Rectal smooth muscle tissue (tissue), 1 donor: ENCODE measurements at regions not wholly inside any gene's neighbourhood (a gene's known extent, or its start where the extent isn't known, plus 50 kb on each side); places are given as distances from the start of the nearest gene placed in this dataset.

Source experiments
- H3K27ac ChIP-seq: one replicate; pipeline ENCODE4 v1.7.0; 2013; ENCODE audit warnings: low read depth, low read length, inconsistent platforms
- H3K27me3 ChIP-seq: one replicate; pipeline ENCODE4 v1.7.0; 2013; ENCODE audit warnings: low read length; ENCODE audit not compliant: control insufficient read depth, insufficient read depth
- H3K36me3 ChIP-seq: one replicate; pipeline ENCODE4 v1.7.0; 2013; ENCODE audit warnings: low read length; ENCODE audit not compliant: control insufficient read depth, insufficient read depth
- H3K4me1 ChIP-seq: one replicate; pipeline ENCODE4 v1.7.0; 2013; ENCODE audit warnings: low read length; ENCODE audit not compliant: control insufficient read depth, insufficient read depth
- H3K4me3 ChIP-seq: one replicate; pipeline ENCODE4 v1.7.0; 2013; ENCODE audit warnings: low read length
- H3K9ac ChIP-seq: one replicate; pipeline ENCODE4 v1.7.0; 2013; ENCODE audit warnings: low read length

- H3K9ac ChIP-seq: no peak overlapping the region
Observed at GRCh38 chr6:33958526-33959328, 154.9 kb upstream of the MLN start.

GRCh38 chr6:33957892-33958525 lies 154.2 kb upstream of the MLN start:
- peaks cover 4% of the 10 kb centered on the region for H3K4me1 ChIP-seq
- no peak overlapping the region for H3K9ac ChIP-seq
- no peaks in the 10 kb centered on the region for H3K36me3 ChIP-seq
- no peak overlapping the region for H3K27ac ChIP-seq
- no peak overlapping the region for H3K4me3 ChIP-seq
- no peaks in the 10 kb centered on the region for H3K27me3 ChIP-seq

More at GRCh38 chr6:33958526-33959328, 154.9 kb upstream of the MLN start:
- no peaks in the 10 kb centered on the region for H3K27me3 ChIP-seq
- H3K4me1 ChIP-seq: peaks cover 4% of the 10 kb centered on the region
- H3K36me3 ChIP-seq: no peaks in the 10 kb centered on the region
- no peak overlapping the region for H3K4me3 ChIP-seq
- H3K27ac ChIP-seq: no peak overlapping the region

- no peak overlapping the region for H3K4me3 ChIP-seq
- H3K27me3 ChIP-seq: no peaks in the 10 kb centered on the region
- no peak overlapping the region for H3K9ac ChIP-seq
- H3K36me3 ChIP-seq: no peaks in the 10 kb centered on the region
- H3K27ac ChIP-seq: no peak overlapping the region
- peaks cover 1% of the 10 kb centered on the region for H3K4me1 ChIP-seq
Observed at GRCh38 chr6:33957131-33957891, 153.5 kb upstream of the MLN start.

GRCh38 chr6:33956206-33956605 lies 152.4 kb upstream of the MLN start:
- H3K9ac ChIP-seq: no peak overlapping the region
- no peak overlapping the region for H3K27ac ChIP-seq
- H3K27me3 ChIP-seq: no peaks in the 10 kb centered on the region
- H3K36me3 ChIP-seq: no peaks in the 10 kb centered on the region
- no peaks in the 10 kb centered on the region for H3K4me1 ChIP-seq
- no peak overlapping the region for H3K4me3 ChIP-seq

- no peak overlapping the region for H3K4me3 ChIP-seq
- H3K4me1 ChIP-seq: no peaks in the 10 kb centered on the region
- no peaks in the 10 kb centered on the region for H3K36me3 ChIP-seq
Observed at GRCh38 chr6:33955566-33955965, 151.8 kb upstream of the MLN start.

GRCh38 chr6:33954453-33954852 lies 150.7 kb upstream of the MLN start:
- Histone ChIP-seq H3K36me3 (no peaks in the 10 kb centered on the region), H3K4me3 (no peak overlapping the region), H3K9ac (no peak overlapping the region), H3K27me3 (no peaks in the 10 kb centered on the region), H3K4me1 (no peaks in the 10 kb centered on the region), H3K27ac (no peak overlapping the region)

More at GRCh38 chr6:33955566-33955965, 151.8 kb upstream of the MLN start:
- Histone ChIP-seq H3K27ac (no peak overlapping the region), H3K27me3 (no peaks in the 10 kb centered on the region), H3K9ac (no peak overlapping the region)

GRCh38 chr6:33953171-33953570 lies 149.4 kb upstream of the MLN start:
- H3K9ac ChIP-seq: no peak overlapping the region

GRCh38 chr6:33952016-33952415 lies 148.2 kb upstream of the MLN start:
- no peak overlapping the region for H3K4me3 ChIP-seq
- H3K27ac ChIP-seq: no peak overlapping the region
- no peaks in the 10 kb centered on the region for H3K27me3 ChIP-seq
- H3K36me3 ChIP-seq: no peaks in the 10 kb centered on the region
- no peaks in the 10 kb centered on the region for H3K4me1 ChIP-seq
- H3K9ac ChIP-seq: no peak overlapping the region

More at GRCh38 chr6:33953171-33953570, 149.4 kb upstream of the MLN start:
- H3K4me3 ChIP-seq: no peak overlapping the region
- H3K36me3 ChIP-seq: no peaks in the 10 kb centered on the region
- no peaks in the 10 kb centered on the region for H3K4me1 ChIP-seq
- no peak overlapping the region for H3K27ac ChIP-seq
- no peaks in the 10 kb centered on the region for H3K27me3 ChIP-seq

GRCh38 chr6:33950891-33951889 lies 147.4 kb upstream of the MLN start:
- Histone ChIP-seq H3K36me3 (no peaks in the 10 kb centered on the region), H3K4me3 (no peak overlapping the region), H3K9ac (no peak overlapping the region), H3K27ac (no peak overlapping the region), H3K4me1 (no peaks in the 10 kb centered on the region), H3K27me3 (no peaks in the 10 kb centered on the region)

- no peak overlapping the region for H3K9ac ChIP-seq
- no peak overlapping the region for H3K27ac ChIP-seq
- no peaks in the 10 kb centered on the region for H3K4me1 ChIP-seq
- no peak overlapping the region for H3K4me3 ChIP-seq
- H3K27me3 ChIP-seq: no peaks in the 10 kb centered on the region
- no peaks in the 10 kb centered on the region for H3K36me3 ChIP-seq
Observed at GRCh38 chr6:33950472-33950881, 146.7 kb upstream of the MLN start.

- no peak overlapping the region for H3K4me3 ChIP-seq
- H3K9ac ChIP-seq: no peak overlapping the region
- no peaks in the 10 kb centered on the region for H3K27me3 ChIP-seq
- no peaks in the 10 kb centered on the region for H3K4me1 ChIP-seq
- no peaks in the 10 kb centered on the region for H3K36me3 ChIP-seq
- no peak overlapping the region for H3K27ac ChIP-seq
Observed at GRCh38 chr6:33949877-33950435, 146.2 kb upstream of the MLN start.
